Glomerular visceral epithelial cell (primary cell): ENCODE measurements at regions not wholly inside any gene's neighbourhood (a gene's known extent, or its start where the extent isn't known, plus 50 kb on each side); places are given as distances from the start of the nearest gene placed in this dataset.

Experiments
- DNase-seq: peaks from one replicate; pipeline ENCODE4 v3.0.0-alpha.2; 2016; ENCODE audit errors: extremely low spot score

- DNase-seq, result no peak
Measured at GRCh38 chr20:43803276-43803675, 76.5 kb upstream of the GTSF1L start.

GRCh38 chr20:43800186-43800585, 73.4 kb upstream of the GTSF1L start:
- no peak for DNase-seq

- DNase-seq, result no peak
Measured at GRCh38 chr20:43799741-43800140, 72.9 kb upstream of the GTSF1L start.

- no peak for DNase-seq
Measured at GRCh38 chr20:43799150-43799711, 72.4 kb upstream of the GTSF1L start.

GRCh38 chr20:43798291-43799149, 71.7 kb upstream of the GTSF1L start:
- DNase-seq, result no peak

GRCh38 chr20:43794326-43794725, 67.5 kb upstream of the GTSF1L start:
- DNase-seq, result no peak

GRCh38 chr20:43789593-43789992, 62.8 kb upstream of the GTSF1L start:
- DNase-seq, result no peak

GRCh38 chr20:43787937-43788336, 61.1 kb upstream of the GTSF1L start:
- DNase-seq, result no peak

- no peak for DNase-seq
Measured at GRCh38 chr20:43786885-43787284, 60.1 kb upstream of the GTSF1L start.

- no peak for DNase-seq
Measured at GRCh38 chr20:43781215-43781614, 54.4 kb upstream of the GTSF1L start.

- no peak for DNase-seq
Measured at GRCh38 chr20:43778375-43778774, 51.6 kb upstream of the GTSF1L start.

GRCh38 chr20:43776691-43777090, 49.9 kb upstream of the GTSF1L start:
- DNase-seq, result no peak
